OCI-M1 (cell line): ENCODE measurements at regions not wholly inside any gene's neighbourhood (a gene's known extent, or its start where the extent isn't known, plus 50 kb on each side); places are given as distances from the start of the nearest gene placed in this dataset.

ENCODE experiments used
- DNase-seq: peaks from one replicate; lab custom pipeline; 2025; lab: John Stamatoyannopoulos, UW

- no peak for DNase-seq
Measured at GRCh38 chr21:33155422-33155821, 74.3 kb upstream of the IFNAR2 start.

- no peak for DNase-seq
Measured at GRCh38 chr21:33157303-33157702, 72.4 kb upstream of the IFNAR2 start.

DNA sequence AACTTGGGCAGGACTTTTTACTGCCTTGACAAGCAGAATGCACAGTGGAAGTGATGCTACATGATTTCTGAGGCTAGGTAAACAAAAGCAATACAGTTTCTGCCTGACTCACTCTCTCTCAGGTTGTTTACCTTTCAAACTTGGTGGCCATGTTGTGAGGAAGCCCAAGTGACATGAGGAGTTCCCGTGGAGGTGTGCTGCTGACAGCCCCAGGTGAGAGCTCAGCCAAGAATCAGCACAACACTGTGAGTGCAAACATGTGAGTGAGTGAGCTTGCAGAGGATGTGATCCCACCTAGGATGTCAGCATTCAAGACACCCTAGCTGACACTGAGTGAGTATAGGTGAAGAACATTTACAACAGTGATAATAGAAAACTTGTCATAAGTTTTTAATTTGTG is 71.1 kb upstream of the IFNAR2 start:
- no peak for DNase-seq

GRCh38 chr21:33162436-33162951 is 67.2 kb upstream of the IFNAR2 start:
- no peak for DNase-seq

GRCh38 chr21:33168886-33169285 is 60.9 kb upstream of the IFNAR2 start:
- no peak for DNase-seq

- DNase-seq = no peak
Measured at GRCh38 chr21:33169359-33169758, 60.4 kb upstream of the IFNAR2 start.

DNA sequence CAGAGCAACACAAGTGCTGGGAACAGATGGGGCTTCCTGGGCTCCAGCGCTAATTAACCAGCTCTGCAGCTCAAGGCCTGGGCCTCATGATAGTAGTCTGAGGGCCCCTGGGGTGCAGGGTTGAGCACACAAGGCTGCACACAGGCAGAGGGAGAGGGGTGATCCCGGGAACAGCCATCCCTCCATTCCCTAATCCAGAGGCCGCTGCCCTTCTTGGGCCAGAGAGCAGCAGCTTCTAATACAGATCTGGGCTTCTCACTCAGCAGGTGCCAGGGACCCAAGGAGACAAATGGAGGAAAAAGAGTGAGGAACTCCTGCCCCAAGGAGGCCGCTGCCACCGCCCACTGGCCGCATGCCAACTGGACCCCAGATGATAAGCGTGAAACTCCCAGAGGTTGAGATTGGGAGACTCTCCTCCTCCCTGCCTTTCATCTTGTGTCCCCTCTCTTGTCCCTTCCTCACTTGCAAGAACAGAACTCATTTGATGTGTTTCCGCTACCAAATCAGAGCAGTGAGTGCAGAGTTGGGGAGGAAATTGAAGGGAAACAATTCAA is 58.0 kb upstream of the IFNAR2 start:
- no peak for DNase-seq

- no peak for DNase-seq
Measured at GRCh38 chr21:33174756-33175155, 55.0 kb upstream of the IFNAR2 start.
